Activated CD4-positive, alpha-beta T cell treated with anti-CD3 and anti-CD28 coated beads, Interleukin-2, amount 50 U/mL, for 4 hours (primary cell): ENCODE measurements at regions not wholly inside any gene's neighbourhood (a gene's known extent, or its start where the extent isn't known, plus 50 kb on each side); places are given as distances from the start of the nearest gene placed in this dataset.
"Not testable (repeated sequence)": the region's sequence is repeated elsewhere in the genome, so short reads cannot be mapped to it uniquely, and the experiment has no call there.

Source experiments
- DNase-seq, 2 experiments: peaks; one replicate each; pipeline ENCODE4 v3.0.0-alpha.2; 2020

DNA sequence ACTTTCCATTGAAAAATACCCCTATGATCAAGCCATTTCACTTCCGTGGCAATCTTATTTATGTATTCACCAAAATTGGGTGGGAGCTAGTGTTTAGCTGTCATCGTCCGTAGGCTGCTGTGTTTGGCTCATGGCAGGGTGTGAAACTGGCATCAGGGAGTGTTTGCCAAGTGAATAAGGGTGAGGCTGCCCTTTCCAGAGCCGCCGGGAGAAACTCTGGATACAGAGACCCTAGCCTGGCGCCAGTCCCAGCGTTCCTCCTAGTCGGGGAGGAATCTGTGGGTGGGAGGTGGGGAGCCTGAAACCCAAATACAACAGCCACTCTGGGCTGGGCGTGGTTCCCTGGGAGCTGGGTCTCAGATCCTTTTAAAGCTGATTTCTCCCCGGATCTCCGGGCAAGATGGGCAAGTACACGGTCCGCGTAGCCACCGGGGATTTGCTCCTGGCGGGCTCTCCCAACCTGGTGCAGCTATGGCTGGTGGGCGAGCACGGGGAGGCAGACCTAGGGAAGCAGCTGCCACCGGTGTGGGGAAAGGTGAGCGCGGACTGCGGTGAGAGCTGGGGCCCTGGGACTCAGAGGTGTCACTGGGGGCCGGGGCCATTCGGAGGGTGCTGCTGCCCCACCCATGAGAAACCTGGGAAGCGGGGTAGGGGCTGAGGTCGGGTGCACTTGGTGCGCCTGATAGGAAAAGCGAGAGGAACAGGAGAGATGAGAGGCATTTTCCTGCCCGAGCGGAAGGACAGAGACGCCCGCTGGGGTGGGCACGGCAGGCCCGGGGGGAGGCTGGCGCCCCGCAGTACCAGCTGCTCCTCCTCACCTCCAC lies 62.1 kb upstream of the TEKT1 start:
- no peak for DNase-seq

- no peak for DNase-seq
Measured at GRCh38 chr17:6894206-6894528, 62.6 kb upstream of the TEKT1 start.

GRCh38 chr17:6901086-6901485 lies 69.6 kb upstream of the TEKT1 start:
- DNase-seq = no peak

- DNase-seq = no peak
Measured at GRCh38 chr17:6903326-6903900, 71.9 kb upstream of the TEKT1 start.

DNA sequence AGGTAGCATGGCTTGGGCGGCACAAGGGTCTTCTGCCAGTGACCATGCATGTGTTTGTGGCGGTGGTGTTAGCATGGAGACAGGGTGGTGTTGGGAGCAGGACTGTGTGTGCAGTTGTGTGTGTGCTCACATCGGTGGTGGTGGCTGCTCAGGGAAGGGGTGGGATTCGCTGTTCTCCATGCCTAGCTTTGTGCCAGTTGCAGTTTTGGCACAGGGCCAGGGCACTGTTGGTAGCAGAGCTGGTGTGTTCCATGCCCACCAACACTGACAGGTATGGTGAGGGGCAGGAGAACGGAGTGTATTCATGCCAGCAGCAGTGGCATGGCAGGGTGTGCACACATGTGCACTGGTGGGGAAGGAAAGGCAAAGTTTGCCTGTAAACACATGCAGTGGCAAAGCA lies 77.3 kb upstream of the TEKT1 start:
- no peak for DNase-seq

DNA sequence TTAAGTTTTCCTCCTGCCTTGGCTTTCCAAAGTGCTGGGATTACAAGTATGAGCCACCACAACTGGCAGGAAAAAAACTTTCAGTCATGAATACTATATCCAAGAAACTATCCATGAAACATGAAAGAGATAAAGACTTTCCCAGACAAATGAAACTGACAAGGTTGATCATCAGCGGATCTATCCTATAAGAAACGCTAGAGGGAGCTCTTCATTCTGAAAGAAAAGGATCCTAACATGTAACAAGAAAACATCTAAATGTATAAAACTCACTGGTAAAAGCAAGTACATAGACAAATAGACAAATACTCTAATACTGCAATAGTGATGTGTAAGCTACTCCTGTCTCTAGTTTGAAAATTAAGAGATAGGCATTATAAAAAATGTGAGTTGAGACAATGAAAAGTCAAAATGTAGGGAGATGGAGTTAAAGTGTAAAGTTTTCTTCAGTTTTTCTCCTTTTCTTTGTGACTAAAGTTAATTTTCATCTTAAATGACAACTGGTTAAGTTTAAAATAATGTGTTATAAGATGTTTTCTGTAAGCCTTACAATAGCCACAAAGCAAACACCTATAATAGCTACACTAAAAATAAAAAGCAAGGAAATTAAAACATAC lies 79.6 kb upstream of the TEKT1 start:
- no peak for DNase-seq

DNA sequence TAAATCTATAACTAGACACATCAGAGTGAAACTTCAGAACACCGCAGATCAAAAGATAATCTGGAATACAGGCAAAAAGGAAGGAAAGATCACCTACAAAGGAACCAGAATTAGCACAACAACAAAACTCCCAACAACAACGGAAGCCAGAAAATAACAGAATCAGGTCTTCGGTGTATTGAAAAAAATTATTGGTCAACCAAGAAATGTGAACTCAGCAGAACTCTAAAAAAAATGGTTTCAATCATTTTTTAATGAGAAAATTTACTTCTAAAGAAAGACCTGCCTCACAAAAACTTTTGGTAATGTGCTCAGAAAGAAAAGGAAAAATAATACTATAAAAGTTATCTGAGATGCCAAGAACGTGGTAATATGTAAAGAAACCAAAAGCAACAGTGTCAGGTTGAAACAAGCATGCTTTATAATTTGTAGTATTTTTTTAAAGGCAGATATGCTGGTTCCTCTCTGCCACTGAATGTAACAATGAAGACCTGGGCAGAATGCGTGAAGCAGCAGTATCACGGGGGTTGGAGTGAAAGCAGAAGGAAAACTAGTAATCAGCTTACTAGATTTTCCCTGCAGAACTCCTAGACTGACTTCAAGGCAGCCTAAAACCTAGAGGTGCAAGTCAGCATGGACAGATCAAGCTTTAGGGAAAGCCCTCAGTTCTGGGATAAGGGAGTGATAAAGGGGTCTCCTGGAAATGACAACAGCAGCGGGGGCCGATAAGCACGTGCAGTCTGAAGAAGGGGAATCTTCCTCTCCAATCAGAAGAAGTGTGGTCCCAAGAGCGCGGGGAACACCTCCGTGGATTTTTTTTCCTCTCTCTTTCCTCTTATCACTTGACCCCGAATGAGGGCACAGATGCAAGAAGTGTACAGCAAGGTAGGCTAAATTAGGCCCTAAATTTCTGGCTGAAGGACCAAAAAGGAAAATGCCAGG lies 80.9 kb upstream of the TEKT1 start:
- no peak for DNase-seq

DNA sequence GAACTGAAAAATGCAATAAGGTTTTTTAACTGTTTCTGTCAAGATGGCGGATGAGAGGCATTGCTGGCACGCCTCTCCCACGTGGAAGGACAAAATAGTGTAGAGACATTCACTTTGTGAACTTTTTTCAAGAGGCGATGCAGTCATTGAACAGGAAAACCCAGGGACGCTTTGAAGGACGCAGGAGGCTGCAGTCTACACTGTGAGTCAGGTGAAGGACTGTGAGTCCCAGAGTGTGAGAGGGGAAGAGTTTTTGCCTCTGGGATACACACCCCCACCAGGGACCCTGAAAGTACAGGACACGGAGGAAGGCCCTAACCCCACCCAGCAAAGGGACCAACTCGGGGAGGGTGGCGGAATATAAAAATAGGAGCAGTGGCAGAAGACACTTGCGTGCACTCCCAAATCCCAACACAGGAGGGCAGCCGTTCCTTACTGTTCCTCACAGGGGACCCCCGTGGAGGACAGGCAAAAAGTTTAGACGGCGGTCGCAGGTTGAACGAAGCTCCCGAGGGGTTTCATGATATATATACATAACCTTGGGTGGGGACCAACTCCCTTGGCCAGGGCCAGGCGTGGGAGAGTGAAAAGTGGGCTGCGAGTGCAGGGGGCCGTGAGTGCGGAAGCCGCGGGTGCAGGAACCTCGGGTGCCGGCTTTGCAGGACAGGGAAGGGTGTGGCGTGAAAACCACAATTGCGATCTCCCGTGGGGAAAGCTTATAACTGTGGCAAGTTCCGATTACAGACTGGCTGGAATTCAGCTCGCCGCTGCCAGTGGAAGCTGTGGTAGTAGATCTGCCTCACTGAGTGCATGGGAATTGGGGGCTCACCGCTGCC lies 82.0 kb upstream of the ALOX12 start:
- peak; percentile 73 to 80 for DNase-seq

- no peak for DNase-seq
Measured at GRCh38 chr17:6914711-6915110, 81.1 kb upstream of the ALOX12 start.

GRCh38 chr17:6915620-6916019 lies 80.2 kb upstream of the ALOX12 start:
- no peak for DNase-seq

- DNase-seq = no peak
Measured at GRCh38 chr17:6919158-6919557, 76.7 kb upstream of the ALOX12 start.

- no peak for DNase-seq
Measured at GRCh38 chr17:6923385-6923784, 72.5 kb upstream of the ALOX12 start.

- no peak for DNase-seq
Measured at GRCh38 chr17:6924208-6924607, 71.6 kb upstream of the ALOX12 start.

GRCh38 chr17:6926667-6927066 lies 69.2 kb upstream of the ALOX12 start:
- no peak for DNase-seq

DNA sequence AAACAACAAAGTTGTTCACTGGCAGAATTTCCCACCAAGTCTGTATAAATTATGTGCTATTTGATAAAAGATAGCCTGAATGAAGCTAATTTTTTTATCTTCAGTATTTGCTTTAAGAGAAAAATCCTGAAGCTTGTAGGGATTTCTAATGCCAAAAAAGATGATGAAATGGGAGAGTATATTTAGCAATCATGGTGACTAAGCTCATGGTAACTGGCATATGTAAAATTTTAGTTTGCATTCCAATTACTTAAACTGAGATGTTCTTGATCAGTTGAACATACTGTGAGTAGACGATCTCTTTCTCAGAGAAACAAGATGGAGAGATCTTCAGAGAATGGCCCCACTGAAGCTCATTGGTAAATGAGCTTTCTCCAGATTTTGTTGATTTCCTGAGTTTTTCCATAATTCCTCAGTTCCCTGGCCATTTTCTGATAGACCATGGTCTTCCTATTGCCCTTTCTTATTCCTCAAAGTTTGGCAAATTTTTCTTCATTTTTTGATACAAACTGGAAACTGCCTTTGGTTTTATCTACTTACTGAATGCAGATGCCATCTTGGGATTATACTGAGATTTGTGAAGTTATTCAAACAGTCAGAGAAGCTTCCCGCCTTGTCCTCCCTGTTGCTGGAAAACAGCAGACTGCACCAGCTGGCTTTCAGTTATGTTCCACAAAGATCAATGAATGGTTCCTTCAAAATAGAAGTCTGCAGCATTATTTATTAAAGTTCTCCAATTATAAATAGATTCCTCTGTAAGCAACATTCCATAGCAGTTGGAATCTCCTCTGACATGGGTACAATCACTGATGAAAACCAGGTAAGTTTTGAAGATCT lies 68.3 kb upstream of the ALOX12 start:
- no peak for DNase-seq

- no peak for DNase-seq
Measured at GRCh38 chr17:6928193-6928592, 67.7 kb upstream of the ALOX12 start.

- DNase-seq = no peak
Measured at GRCh38 chr17:6930749-6931148, 65.1 kb upstream of the ALOX12 start.

GRCh38 chr17:6934544-6934943 lies 61.3 kb upstream of the ALOX12 start:
- not testable (repeated sequence) for DNase-seq

- no peak for DNase-seq
Measured at GRCh38 chr17:6936370-6937028, 59.4 kb upstream of the ALOX12 start.

- no peak for DNase-seq
Measured at GRCh38 chr17:6938637-6939036, 57.2 kb upstream of the ALOX12 start.

DNA sequence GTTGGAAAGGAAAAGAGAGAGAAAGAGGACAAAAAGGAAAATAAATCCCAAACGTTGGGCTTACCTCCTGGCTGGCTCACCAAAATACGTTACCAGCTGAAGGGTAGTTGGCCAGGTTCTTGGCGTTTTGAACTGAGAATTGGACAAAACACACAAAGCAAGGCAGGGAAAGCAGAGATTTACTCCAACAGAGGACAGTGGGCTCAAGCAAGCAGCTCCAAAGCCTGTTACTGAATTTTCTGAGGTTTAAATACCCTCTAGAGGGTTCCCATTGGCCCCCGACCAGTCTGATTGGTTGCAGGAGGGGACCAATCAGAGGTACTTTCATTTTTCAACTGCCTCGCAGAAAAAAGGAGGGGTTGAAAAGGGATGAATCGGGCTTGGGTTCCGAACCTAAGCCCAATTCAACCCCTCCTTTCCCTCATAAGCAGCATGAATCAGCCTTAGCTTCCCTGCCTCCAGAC lies 55.6 kb upstream of the ALOX12 start:
- DNase-seq = no peak
